Loucy (cell line): ENCODE measurements at regions not wholly inside any gene's neighbourhood (a gene's known extent, or its start where the extent isn't known, plus 50 kb on each side); places are given as distances from the start of the nearest gene placed in this dataset.

Experiments used
- H2AFZ ChIP-seq: fragments of 200-600 bp; sonication (generic); 2 replicates; pipeline ENCODE4 v1.6.0; 2016; ENCODE audit warnings: antibody characterized with exemption, mild to moderate bottlenecking, low read length, moderate library complexity
- H3F3A ChIP-seq: fragments of 200-600 bp; 2 replicates; pipeline ENCODE4 v1.6.0; 2016; ENCODE audit warnings: antibody characterized with exemption, low read depth, mild to moderate bottlenecking
- H3K27me3 ChIP-seq: fragments of 200-600 bp; sonication (generic); 2 replicates; pipeline ENCODE4 v1.6.1; 2014; ENCODE audit warnings: low read length, mild to moderate bottlenecking; ENCODE audit not compliant: insufficient read depth, poor library complexity, severe bottlenecking
- H3K36me3 ChIP-seq: fragments of 200-600 bp; sonication (generic); 2 replicates; pipeline ENCODE4 v1.6.1; 2016; ENCODE audit warnings: low read length; ENCODE audit not compliant: insufficient read depth
- H3K4me1 ChIP-seq: fragments of 200-600 bp; sonication (generic); 2 replicates; pipeline ENCODE4 v1.5.1; 2014; ENCODE audit warnings: low read length, mild to moderate bottlenecking; ENCODE audit not compliant: insufficient read depth, poor library complexity, severe bottlenecking
- H3K4me2 ChIP-seq: fragments of 200-600 bp; sonication (generic); 2 replicates; pipeline ENCODE4 v1.6.0; 2014; ENCODE audit warnings: antibody characterized with exemption, low read length, low read depth, mild to moderate bottlenecking; ENCODE audit not compliant: poor library complexity, severe bottlenecking
- H3K4me3 ChIP-seq: fragments of 200-600 bp; sonication (generic); 2 replicates; pipeline ENCODE4 v1.5.1; 2014; ENCODE audit warnings: low read length, mild to moderate bottlenecking, mixed read lengths; ENCODE audit not compliant: poor library complexity, severe bottlenecking
- H3K79me2 ChIP-seq: fragments of 200-600 bp; sonication (generic); 2 replicates; pipeline ENCODE4 v1.6.1; 2014; ENCODE audit warnings: low read length; ENCODE audit not compliant: insufficient read depth
- H3K9ac ChIP-seq: fragments of 200-600 bp; sonication (generic); 2 replicates; pipeline ENCODE4 v1.6.0; 2014; ENCODE audit warnings: mild to moderate bottlenecking, low read depth, low read length, moderate library complexity; ENCODE audit not compliant: poor library complexity, severe bottlenecking
- H3K9me2 ChIP-seq: fragments of 200-600 bp; sonication (generic); replicated peaks from 2 replicates; pipeline ENCODE4 v1.6.1; 2016; ENCODE audit warnings: low read depth, low read length, mixed read lengths
- H3K9me3 ChIP-seq: fragments of 200-600 bp; sonication (generic); 2 replicates; pipeline ENCODE4 v1.6.1; 2014; ENCODE audit warnings: mild to moderate bottlenecking, antibody characterized with exemption, low read length, low read depth; ENCODE audit not compliant: insufficient read depth
- H4K20me1 ChIP-seq: fragments of 200-600 bp; sonication (generic); 2 replicates; pipeline ENCODE4 v1.6.0; 2014; ENCODE audit warnings: antibody characterized with exemption, low read length, mild to moderate bottlenecking; ENCODE audit not compliant: insufficient read depth, poor library complexity, severe bottlenecking
- CTCF ChIP-seq: fragments of 200-600 bp; sonication (generic); conservative IDR thresholded peaks from 2 replicates; pipeline ENCODE4 v1.5.1; 2014; ENCODE audit warnings: mild to moderate bottlenecking, antibody characterized with exemption, low read length
- EZH2phosphoT487 ChIP-seq: fragments of 200-600 bp; IDR thresholded peaks from 2 replicates; pipeline ENCODE4 v1.6.1; 2018; ENCODE audit warnings: antibody characterized with exemption, mild to moderate bottlenecking, moderate library complexity, borderline replicate concordance

GRCh38 chrX:17206584-17206983 lies 168.4 kb upstream of the NHS start:
- no peak overlapping the region for H2AFZ ChIP-seq
- TF ChIP-seq CTCF = no peak
- TF ChIP-seq EZH2phosphoT487 = no peak
- H4K20me1 ChIP-seq = no peaks in the 10 kb centered on the region
- no peaks in the 10 kb centered on the region for H3K36me3 ChIP-seq
- no peak overlapping the region for H3K4me3 ChIP-seq
- no peaks in the 10 kb centered on the region for H3K79me2 ChIP-seq
- H3K27me3 ChIP-seq = no peaks in the 10 kb centered on the region
- no peaks in the 10 kb centered on the region for H3K4me1 ChIP-seq
- H3F3A ChIP-seq = no peaks in the 10 kb centered on the region
- no peak overlapping the region for H3K4me2 ChIP-seq
- H3K9ac ChIP-seq = no peak overlapping the region
- H3K9me3 ChIP-seq = no peaks in the 10 kb centered on the region
- no peaks in the 10 kb centered on the region for H3K9me2 ChIP-seq

GRCh38 chrX:17214962-17215361 lies 160.0 kb upstream of the NHS start:
- Histone ChIP-seq H2AFZ (no peak overlapping the region), H4K20me1 (no peaks in the 10 kb centered on the region), H3K4me1 (no peaks in the 10 kb centered on the region), H3K27me3 (no peaks in the 10 kb centered on the region), H3K9me2 (no peaks in the 10 kb centered on the region), H3K4me2 (no peak overlapping the region), H3K79me2 (no peaks in the 10 kb centered on the region), H3K9ac (no peak overlapping the region), H3K9me3 (no peaks in the 10 kb centered on the region), H3K4me3 (no peak overlapping the region), H3F3A (no peaks in the 10 kb centered on the region), H3K36me3 (no peaks in the 10 kb centered on the region)
- no peak for TF ChIP-seq EZH2phosphoT487
- TF ChIP-seq CTCF = no peak

- TF ChIP-seq EZH2phosphoT487 = no peak
- TF ChIP-seq CTCF = no peak
- Histone ChIP-seq H4K20me1 (no peaks in the 10 kb centered on the region), H3K4me1 (no peaks in the 10 kb centered on the region), H3K4me3 (no peak overlapping the region), H3K4me2 (no peak overlapping the region), H3K27me3 (no peaks in the 10 kb centered on the region), H3K9ac (no peak overlapping the region), H3K9me3 (no peaks in the 10 kb centered on the region), H3K9me2 (no peaks in the 10 kb centered on the region), H3K79me2 (no peaks in the 10 kb centered on the region), H3F3A (no peaks in the 10 kb centered on the region), H3K36me3 (no peaks in the 10 kb centered on the region), H2AFZ (no peak overlapping the region)
Measured at GRCh38 chrX:17226736-17227135, 148.3 kb upstream of the NHS start.
